ENCODE measurements at regions not wholly inside any gene's neighbourhood (a gene's known extent, or its start where the extent isn't known, plus 50 kb on each side); places are given as distances from the start of the nearest gene placed in this dataset.
"Not testable (repeated sequence)": the region's sequence is repeated elsewhere in the genome, so short reads cannot be mapped to it uniquely, and the experiment has no call there.

GRCh38 chr2:88802026-88802425 lies 110.6 kb downstream of the RPIA start:
- not testable (repeated sequence) for DNase-seq

- no peak for DNase-seq
Measured at GRCh38 chr2:88807237-88807962, 115.9 kb downstream of the RPIA start.

GRCh38 chr2:88808083-88808482 lies 116.6 kb downstream of the RPIA start:
- no peak for DNase-seq

GRCh38 chr2:88808652-88809051 lies 117.2 kb downstream of the RPIA start:
- DNase-seq, result no peak

GRCh38 chr2:88809216-88809615 lies 117.7 kb downstream of the RPIA start:
- DNase-seq, result no peak

GRCh38 chr2:88810017-88810416 lies 118.5 kb downstream of the RPIA start:
- no peak for DNase-seq

GRCh38 chr2:88810488-88810887 lies 119.0 kb downstream of the RPIA start:
- no peak for DNase-seq

GRCh38 chr2:88811233-88811632 lies 119.8 kb downstream of the RPIA start:
- no peak for DNase-seq

GRCh38 chr2:88811681-88812080 lies 120.2 kb downstream of the RPIA start:
- DNase-seq, result no peak

GRCh38 chr2:88813612-88814011 lies 122.1 kb downstream of the RPIA start:
- no peak for DNase-seq

GRCh38 chr2:88815282-88815681 lies 123.8 kb downstream of the RPIA start:
- no peak for DNase-seq

- DNase-seq, result no peak
Measured at GRCh38 chr2:88815697-88816096, 124.2 kb downstream of the RPIA start.

- DNase-seq, result no peak
Measured at GRCh38 chr2:88818381-88818780, 126.9 kb downstream of the RPIA start.

GRCh38 chr2:88824951-88825350 lies 133.5 kb downstream of the RPIA start:
- no peak for DNase-seq

GRCh38 chr2:88826399-88826798 lies 134.9 kb downstream of the RPIA start:
- no peak for DNase-seq

GRCh38 chr2:88827821-88828220 lies 136.3 kb downstream of the RPIA start:
- DNase-seq, result no peak

GRCh38 chr2:88828397-88829137 lies 137.1 kb downstream of the RPIA start:
- no peak for DNase-seq

GRCh38 chr2:88829607-88830463 lies 138.4 kb downstream of the RPIA start:
- no peak for DNase-seq

GRCh38 chr2:88831071-88831791 lies 139.8 kb downstream of the RPIA start:
- DNase-seq, result no peak

- DNase-seq, result peak; percentile 71
Measured at GRCh38 chr2:88831792-88832248, 140.3 kb downstream of the RPIA start.

- DNase-seq, result no peak
Measured at GRCh38 chr2:88832311-88832991, 141.0 kb downstream of the RPIA start.

- DNase-seq, result no peak
Measured at GRCh38 chr2:88832992-88833389, 141.5 kb downstream of the RPIA start.
